HL-60 (cell line): ENCODE measurements at regions not wholly inside any gene's neighbourhood (a gene's known extent, or its start where the extent isn't known, plus 50 kb on each side); places are given as distances from the start of the nearest gene placed in this dataset.
"Not testable (repeated sequence)": the region's sequence is repeated elsewhere in the genome, so short reads cannot be mapped to it uniquely, and the experiment has no call there.

Experiments
- DNase-seq, 2 experiments: peaks; one replicate each; pipeline ENCODE4 v3.0.0-alpha.2; 2010 to 2020; ENCODE audit warnings: low read depth in 1 of 2, low spot score in 1 of 2
- H3K27ac ChIP-seq: fragments of 250-450 bp; sonication (Bioruptor Pico); replicated peaks from 2 replicates; pipeline ENCODE4 v1.5.1; 2020; ENCODE audit warnings: mild to moderate bottlenecking, moderate library complexity
- H3K27me3 ChIP-seq: fragments of 250-450 bp; sonication (Bioruptor Pico); 2 replicates; pipeline ENCODE4 v1.5.1; 2021; ENCODE audit warnings: mild to moderate bottlenecking, moderate library complexity; ENCODE audit not compliant: insufficient read depth, poor library complexity, severe bottlenecking
- H3K4me3 ChIP-seq: replicated peaks from 2 replicates; pipeline ENCODE4 v1.5.1; 2011; ENCODE audit warnings: mild to moderate bottlenecking, control low read depth, low read length; ENCODE audit not compliant: insufficient read depth
- GABPA ChIP-seq: IDR thresholded peaks from 2 replicates; pipeline ENCODE4 v1.6.1; 2012; ENCODE audit warnings: low read depth
- POLR2AphosphoS5 ChIP-seq: IDR thresholded peaks from 2 replicates; pipeline ENCODE4 v1.6.1; 2012; ENCODE audit warnings: low read depth
- REST ChIP-seq: IDR thresholded peaks from 2 replicates; pipeline ENCODE4 v1.6.1; 2012; ENCODE audit warnings: low read depth; ENCODE audit not compliant: insufficient replicate concordance
- SPI1 ChIP-seq: IDR thresholded peaks from 2 replicates; pipeline ENCODE4 v1.6.1; 2012; ENCODE audit warnings: low read depth, mild to moderate bottlenecking, borderline replicate concordance
- TF ChIP-seq, protein P1 (sequence below): IDR thresholded peaks from one replicate; pipeline ENCODE4 v1.5.1; 2011; ENCODE audit warnings: low read length, control low read depth, inconsistent platforms; ENCODE audit not compliant: insufficient read depth

DNA sequence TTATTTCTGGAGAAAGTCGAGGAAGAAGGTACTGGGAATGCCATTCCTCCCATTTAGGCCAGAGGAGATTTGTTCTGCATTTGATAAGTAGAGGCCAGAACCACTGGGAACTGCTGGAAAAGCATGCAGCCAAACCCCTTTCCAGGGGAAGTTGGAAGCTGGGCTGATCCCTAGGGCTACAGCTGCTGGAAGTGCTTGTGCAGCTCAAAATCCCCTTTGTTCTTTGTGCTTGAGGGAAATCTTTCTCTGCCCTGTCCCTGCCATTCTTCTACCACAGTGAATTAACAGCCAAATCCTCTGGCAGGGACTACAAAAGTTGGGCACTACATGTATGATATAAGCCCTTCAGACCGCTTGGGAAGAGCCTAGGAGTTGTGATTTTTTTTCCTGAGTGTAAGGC lies 734.1 kb downstream of the LRRIQ3 start:
- no peaks in the 10 kb centered on the region for H3K27me3 ChIP-seq
- H3K4me3 ChIP-seq = no peak overlapping the region
- TF ChIP-seq REST = no peak
- no peak for TF ChIP-seq SPI1
- TF ChIP-seq, protein P1, sequence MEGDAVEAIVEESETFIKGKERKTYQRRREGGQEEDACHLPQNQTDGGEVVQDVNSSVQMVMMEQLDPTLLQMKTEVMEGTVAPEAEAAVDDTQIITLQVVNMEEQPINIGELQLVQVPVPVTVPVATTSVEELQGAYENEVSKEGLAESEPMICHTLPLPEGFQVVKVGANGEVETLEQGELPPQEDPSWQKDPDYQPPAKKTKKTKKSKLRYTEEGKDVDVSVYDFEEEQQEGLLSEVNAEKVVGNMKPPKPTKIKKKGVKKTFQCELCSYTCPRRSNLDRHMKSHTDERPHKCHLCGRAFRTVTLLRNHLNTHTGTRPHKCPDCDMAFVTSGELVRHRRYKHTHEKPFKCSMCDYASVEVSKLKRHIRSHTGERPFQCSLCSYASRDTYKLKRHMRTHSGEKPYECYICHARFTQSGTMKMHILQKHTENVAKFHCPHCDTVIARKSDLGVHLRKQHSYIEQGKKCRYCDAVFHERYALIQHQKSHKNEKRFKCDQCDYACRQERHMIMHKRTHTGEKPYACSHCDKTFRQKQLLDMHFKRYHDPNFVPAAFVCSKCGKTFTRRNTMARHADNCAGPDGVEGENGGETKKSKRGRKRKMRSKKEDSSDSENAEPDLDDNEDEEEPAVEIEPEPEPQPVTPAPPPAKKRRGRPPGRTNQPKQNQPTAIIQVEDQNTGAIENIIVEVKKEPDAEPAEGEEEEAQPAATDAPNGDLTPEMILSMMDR = no peak
- no peak for TF ChIP-seq POLR2AphosphoS5
- TF ChIP-seq GABPA = no peak
- DNase-seq = no peak
- no peak overlapping the region for H3K27ac ChIP-seq

GRCh38 chr1:73452522-73452921 lies 745.5 kb downstream of the LRRIQ3 start:
- no peak for DNase-seq
- no peaks in the 10 kb centered on the region for H3K27me3 ChIP-seq
- no peak overlapping the region for H3K27ac ChIP-seq
- TF ChIP-seq GABPA (no peak), SPI1 (no peak), REST (no peak), POLR2AphosphoS5 (no peak)
- TF ChIP-seq, protein P1 = no peak
- H3K4me3 ChIP-seq = no peak overlapping the region

DNA sequence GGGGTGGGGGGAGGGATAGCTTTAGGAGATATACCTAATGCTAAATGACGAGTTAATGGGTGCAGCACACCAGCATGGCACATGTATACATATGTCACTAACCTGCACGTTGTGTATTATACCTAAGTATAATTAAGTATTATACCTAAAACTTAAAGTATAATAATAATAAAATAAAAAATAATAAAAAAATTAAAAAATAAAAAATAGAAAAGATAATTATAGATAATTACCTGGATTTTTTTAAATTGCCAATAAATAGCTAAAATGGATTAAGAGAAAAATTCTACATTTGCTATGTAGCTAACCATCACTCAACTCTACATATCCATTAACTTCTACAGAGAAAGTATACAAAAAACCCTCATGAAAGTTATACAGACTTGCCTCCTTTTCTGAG lies 747.3 kb downstream of the LRRIQ3 start:
- H3K27me3 ChIP-seq, H3K4me3 ChIP-seq, DNase-seq, H3K27ac ChIP-seq: not testable (repeated sequence)

DNA sequence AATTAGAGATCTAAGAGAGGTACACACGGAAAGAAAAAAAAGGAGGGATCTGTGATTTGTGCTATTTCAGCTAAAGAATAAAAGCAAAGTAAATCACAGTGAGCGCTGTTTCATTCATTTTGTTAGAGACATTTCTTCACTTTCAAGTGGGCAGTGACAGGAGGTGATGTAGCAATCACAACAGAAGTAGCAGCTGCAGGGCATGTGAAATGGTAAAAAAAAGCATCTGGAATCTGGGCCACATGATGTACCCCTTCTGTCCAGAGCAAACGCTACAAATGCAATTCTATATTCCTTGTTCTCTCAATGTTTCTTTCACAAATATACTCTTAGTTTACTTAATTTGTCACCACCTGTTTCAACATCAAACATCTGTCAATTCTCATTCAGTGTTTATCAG lies 786.5 kb downstream of the LRRIQ3 start:
- no peak for TF ChIP-seq REST
- TF ChIP-seq POLR2AphosphoS5 = no peak
- TF ChIP-seq, protein P1 = no peak
- TF ChIP-seq GABPA = no peak
- no peak for TF ChIP-seq SPI1
- Histone ChIP-seq H3K4me3 (no peak overlapping the region), H3K27me3 (no peaks in the 10 kb centered on the region), H3K27ac (no peak overlapping the region)
- no peak for DNase-seq
